ENCODE measurements at regions not wholly inside any gene's neighbourhood (a gene's known extent, or its start where the extent isn't known, plus 50 kb on each side); places are given as distances from the start of the nearest gene placed in this dataset.
"Not testable (repeated sequence)": the region's sequence is repeated elsewhere in the genome, so short reads cannot be mapped to it uniquely, and the experiment has no call there.

GRCh38 chr17:13131225-13131624, 113.4 kb upstream of the ELAC2 start:
- no peak for DNase-seq

- DNase-seq = no peak
Observed at GRCh38 chr17:13129356-13129755, 111.5 kb upstream of the ELAC2 start.

GRCh38 chr17:13128676-13129075, 110.8 kb upstream of the ELAC2 start:
- DNase-seq = no peak

GRCh38 chr17:13127921-13128602, 110.2 kb upstream of the ELAC2 start:
- DNase-seq = no peak

GRCh38 chr17:13120864-13121263, 103.0 kb upstream of the ELAC2 start:
- DNase-seq = no peak

GRCh38 chr17:13118311-13118710, 100.5 kb upstream of the ELAC2 start:
- DNase-seq = no peak

GRCh38 chr17:13117616-13118015, 99.8 kb upstream of the ELAC2 start:
- DNase-seq = no peak

- peak in 3 of 4 experiments; percentile 2 to 33 (median 17) for DNase-seq
Observed at GRCh38 chr17:13114601-13115031, 96.8 kb upstream of the ELAC2 start.

- no peak for DNase-seq
Observed at GRCh38 chr17:13113821-13114525, 96.1 kb upstream of the ELAC2 start.

- no peak for DNase-seq
Observed at GRCh38 chr17:13107676-13108235, 89.9 kb upstream of the ELAC2 start.

- DNase-seq = no peak
Observed at GRCh38 chr17:13106171-13106570, 88.3 kb upstream of the ELAC2 start.

- no peak for DNase-seq
Observed at GRCh38 chr17:13104576-13104975, 86.7 kb upstream of the ELAC2 start.

GRCh38 chr17:13102477-13102876, 84.7 kb upstream of the ELAC2 start:
- DNase-seq = no peak

- DNase-seq = no peak
Observed at GRCh38 chr17:13099926-13100325, 82.1 kb upstream of the ELAC2 start.

GRCh38 chr17:13099089-13099735, 81.4 kb upstream of the ELAC2 start:
- no peak for DNase-seq

GRCh38 chr17:13096291-13096690, 78.5 kb upstream of the ELAC2 start:
- no peak for DNase-seq

GRCh38 chr17:13092010-13092409, 74.2 kb upstream of the ELAC2 start:
- DNase-seq = not testable (repeated sequence)

GRCh38 chr17:13088666-13089065, 70.8 kb upstream of the ELAC2 start:
- no peak for DNase-seq

- DNase-seq = no peak
Observed at GRCh38 chr17:13087802-13088201, 70.0 kb upstream of the ELAC2 start.

GRCh38 chr17:13086142-13086769, 68.4 kb upstream of the ELAC2 start:
- DNase-seq = no peak

GRCh38 chr17:13085578-13085977, 67.8 kb upstream of the ELAC2 start:
- no peak for DNase-seq

- DNase-seq = no peak
Observed at GRCh38 chr17:13084420-13084819, 66.6 kb upstream of the ELAC2 start.

All from suppressor macrophage (primary cell).